GM21390 (cell line): ENCODE measurements at regions not wholly inside any gene's neighbourhood (a gene's known extent, or its start where the extent isn't known, plus 50 kb on each side); places are given as distances from the start of the nearest gene placed in this dataset.
A peak's percentile ranks its signal among the peaks of the same experiment; 100 is the strongest.
"Not testable (repeated sequence)": the region's sequence is repeated elsewhere in the genome, so short reads cannot be mapped to it uniquely, and the experiment has no call there.

Experiments
- ATAC-seq: cut with Tn5 transposase; IDR thresholded peaks from one replicate; pipeline ENCODE4 v1.9.1; 2021; ENCODE audit not compliant: unreplicated experiment

DNA sequence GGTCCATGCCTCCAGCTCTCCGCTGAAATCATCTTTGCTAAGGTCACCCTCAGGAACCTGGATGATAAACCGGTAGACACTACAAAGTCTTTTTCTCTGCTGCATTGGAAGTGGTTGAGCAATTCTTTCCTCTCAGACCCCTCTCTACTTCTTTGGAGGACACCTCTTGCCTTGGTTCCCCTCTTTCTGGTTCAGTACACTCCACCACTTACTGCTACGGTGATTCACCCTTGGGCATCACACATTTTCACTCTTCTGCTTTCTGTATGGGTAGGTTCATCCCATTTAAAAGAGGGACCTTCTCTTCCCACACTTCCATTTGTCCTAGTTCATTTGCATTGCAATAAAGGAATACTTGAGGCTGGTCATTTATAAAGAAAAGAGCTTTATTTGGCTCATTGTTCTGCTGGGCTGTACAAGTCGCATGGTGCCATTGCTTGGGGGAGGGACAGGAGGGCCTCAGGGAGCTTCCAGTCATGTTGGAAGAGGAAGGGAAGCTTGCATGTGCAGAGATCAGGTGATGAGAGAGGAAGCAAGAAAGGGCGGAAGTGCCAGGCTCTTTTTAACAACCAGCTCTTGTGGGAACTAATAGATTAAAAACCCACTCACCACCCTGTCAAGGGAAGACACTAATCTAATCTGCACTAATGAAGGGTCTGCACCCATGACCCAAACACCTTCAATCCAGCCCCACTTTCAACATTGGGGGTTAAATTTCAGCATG lies 149.7 kb upstream of the TMEM170B start:
- no peak for ATAC-seq

- no peak for ATAC-seq
Measured at GRCh38 chr6:11386726-11387125, 150.8 kb upstream of the TMEM170B start.

DNA sequence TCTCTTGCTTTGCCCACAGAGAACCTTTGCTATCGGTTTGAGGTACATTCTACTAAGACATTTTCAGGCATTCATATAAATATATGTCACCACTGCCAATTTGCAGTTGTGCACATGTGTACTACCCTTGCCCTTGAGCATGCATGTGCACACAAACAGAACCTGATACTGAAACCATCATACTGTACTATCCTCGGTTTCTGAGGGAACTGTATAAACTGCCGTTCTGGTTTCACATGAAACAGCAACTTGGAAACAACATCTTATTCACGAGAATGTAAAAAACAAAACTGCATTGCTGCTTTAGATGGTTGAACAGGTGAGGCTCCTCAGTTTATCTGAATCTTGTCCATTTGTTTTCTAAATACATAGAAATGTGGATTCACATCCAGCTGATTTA lies 151.2 kb upstream of the TMEM170B start:
- ATAC-seq = peak; percentile 73

DNA sequence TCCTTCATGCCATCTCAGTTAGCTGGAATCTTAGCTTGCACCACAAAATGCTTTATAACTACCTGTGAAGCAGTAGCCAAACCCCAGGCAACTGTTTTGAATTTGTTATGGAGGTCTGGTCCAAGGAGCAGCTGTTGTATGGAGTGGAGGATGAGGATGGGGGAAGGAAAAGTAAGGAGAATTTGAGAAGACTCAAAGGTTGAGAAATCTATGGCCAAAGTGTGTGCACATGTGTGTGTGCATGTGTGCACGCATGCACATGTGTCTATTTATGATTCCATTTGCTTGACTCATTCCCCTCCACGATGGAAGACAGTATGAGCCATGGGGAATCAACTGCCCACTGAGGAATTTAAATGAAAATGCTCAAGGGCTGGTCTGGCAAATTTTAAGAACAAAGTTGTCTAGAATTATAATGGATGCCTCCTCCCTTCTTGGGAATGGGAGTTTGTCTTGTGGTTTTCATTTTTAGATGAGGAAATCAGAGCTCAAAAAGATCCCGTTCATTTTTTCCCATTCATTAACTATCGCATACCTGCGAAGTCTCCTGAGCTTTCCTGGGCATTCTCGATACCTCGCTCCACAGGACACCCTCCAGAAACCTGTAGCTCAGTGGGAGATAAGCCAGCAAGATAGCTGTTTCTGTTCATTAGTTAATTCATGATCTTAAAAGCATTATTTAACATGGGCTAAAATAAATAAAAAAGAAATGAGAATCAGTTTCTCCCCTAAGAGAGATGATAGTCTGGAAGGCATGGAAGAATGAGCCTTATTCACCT lies 152.3 kb upstream of the NEDD9 start:
- no peak for ATAC-seq

DNA sequence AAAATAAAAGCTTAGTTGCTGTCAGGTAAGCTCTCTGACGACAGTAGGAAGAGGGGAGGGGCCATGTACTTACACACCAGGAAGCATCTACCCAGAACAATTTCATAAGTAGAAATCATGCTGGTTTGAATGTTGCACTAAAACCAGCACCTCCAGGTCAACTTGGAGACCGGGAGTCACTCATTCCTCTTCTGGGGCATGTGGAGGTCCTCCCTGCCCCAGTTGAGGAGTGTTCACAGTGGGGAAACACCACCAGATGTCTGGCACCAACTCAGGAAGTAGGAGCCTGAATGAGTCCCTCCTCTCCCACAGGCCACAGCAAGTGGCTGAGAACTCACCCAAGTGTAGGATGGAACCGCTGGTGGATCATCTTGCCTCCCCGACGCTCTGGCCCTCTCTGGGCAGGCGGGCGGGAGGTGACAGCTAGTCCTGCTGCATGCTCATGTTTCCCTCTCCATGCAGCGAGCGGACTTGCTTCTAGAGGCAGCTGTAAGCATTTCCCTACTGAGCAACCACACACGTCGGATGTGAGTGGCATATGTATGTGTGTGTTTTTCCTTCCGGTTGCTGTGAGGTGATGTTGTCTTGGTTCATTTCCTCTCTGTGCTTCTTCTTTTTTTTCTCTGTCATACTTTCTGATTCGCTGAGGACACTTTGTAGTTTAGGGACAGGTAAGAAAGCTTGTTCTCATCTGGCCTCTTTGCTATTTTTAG lies 149.5 kb upstream of the NEDD9 start:
- peak; percentile 79 for ATAC-seq

GRCh38 chr6:11380969-11381744 lies 148.7 kb upstream of the NEDD9 start:
- no peak for ATAC-seq

GRCh38 chr6:11380549-11380948 lies 148.1 kb upstream of the NEDD9 start:
- ATAC-seq = no peak

- no peak for ATAC-seq
Measured at GRCh38 chr6:11379805-11380204, 147.3 kb upstream of the NEDD9 start.

DNA sequence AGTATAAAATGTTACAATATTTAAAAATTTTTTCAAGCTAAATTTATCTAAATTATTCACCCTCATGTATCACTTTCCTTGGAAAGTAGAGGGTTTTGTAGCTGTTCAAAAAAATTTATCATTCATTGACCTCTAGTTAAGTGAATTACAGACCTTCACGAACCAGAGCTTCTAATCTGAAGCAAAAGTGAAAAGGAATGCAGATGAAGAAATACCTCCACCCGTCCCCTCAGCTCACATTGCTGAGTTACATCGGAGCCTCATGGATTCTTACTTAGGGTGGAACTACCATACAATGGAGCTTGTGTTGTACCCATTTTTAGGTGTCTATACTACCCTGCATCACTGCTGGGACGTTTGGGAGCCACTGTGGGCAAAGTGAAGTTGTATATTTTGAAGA lies 146.2 kb upstream of the NEDD9 start:
- no peak for ATAC-seq

- peak; percentile 90 for ATAC-seq
Measured at GRCh38 chr6:11374036-11375010, 141.9 kb upstream of the NEDD9 start.

- no peak for ATAC-seq
Measured at GRCh38 chr6:11373208-11373607, 140.7 kb upstream of the NEDD9 start.

- not testable (repeated sequence) for ATAC-seq
Measured at GRCh38 chr6:11372186-11372790, 139.8 kb upstream of the NEDD9 start.

GRCh38 chr6:11370191-11371018 lies 137.9 kb upstream of the NEDD9 start:
- no peak for ATAC-seq

GRCh38 chr6:11368760-11369159 lies 136.3 kb upstream of the NEDD9 start:
- ATAC-seq = peak; percentile 27

DNA sequence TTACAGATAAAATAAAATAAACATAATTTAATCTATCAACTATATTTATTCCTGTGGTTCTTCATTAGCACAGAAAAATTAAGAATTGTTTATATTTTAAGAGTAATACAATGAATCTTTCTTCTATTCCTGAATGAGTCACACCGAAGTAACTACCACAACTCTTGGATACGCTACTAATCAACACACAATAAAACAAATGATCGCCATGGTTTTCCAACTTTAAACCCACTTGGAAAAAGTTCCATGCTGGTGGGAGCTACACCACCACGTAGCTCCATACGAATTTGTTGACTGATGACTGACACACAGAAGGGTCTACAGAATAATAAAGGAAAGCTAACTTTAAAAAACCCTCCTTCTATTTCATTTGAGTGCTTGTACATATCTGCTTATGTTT lies 135.8 kb upstream of the NEDD9 start:
- no peak for ATAC-seq

GRCh38 chr6:11367638-11368199 lies 135.3 kb upstream of the NEDD9 start:
- ATAC-seq = no peak

GRCh38 chr6:11366934-11367637 lies 134.6 kb upstream of the NEDD9 start:
- ATAC-seq = no peak
